ENCODE measurements at regions not wholly inside any gene's neighbourhood (a gene's known extent, or its start where the extent isn't known, plus 50 kb on each side); places are given as distances from the start of the nearest gene placed in this dataset.
"Not testable (repeated sequence)": the region's sequence is repeated elsewhere in the genome, so short reads cannot be mapped to it uniquely, and the experiment has no call there.

GRCh38 chr3:80709597-80710322, 942.0 kb upstream of the ROBO1 start:
- ATAC-seq; H3K36me3 ChIP-seq (ENCODE audit: control insufficient read depth, insufficient read depth, low read length); H3K27ac ChIP-seq (ENCODE audit: low read length); H3K4me1 ChIP-seq (ENCODE audit: control insufficient read depth, insufficient read depth, low read length); H3K27me3 ChIP-seq (ENCODE audit: control insufficient read depth, insufficient read depth, low read length); BruUV-seq (replicated peaks); in situ Hi-C loops (cut with HindIII; ENCODE audit: low pct_unique_long_range_greater_than_20kb, low sequenced_read_pairs); POLR2A ChIA-PET; H3K4me3 ChIP-seq (ENCODE audit: low read depth in 2 of 2, low read length in 2 of 2); DNase-seq (ENCODE audit: low read depth, low spot score); intact Hi-C loops (cut with micrococcal nuclease; ENCODE audit: unreplicated experiment); CTCF ChIA-PET; H3K9me3 ChIP-seq (ENCODE audit: control insufficient read depth, insufficient read depth, low read depth, low read length): not testable (repeated sequence)

DNA sequence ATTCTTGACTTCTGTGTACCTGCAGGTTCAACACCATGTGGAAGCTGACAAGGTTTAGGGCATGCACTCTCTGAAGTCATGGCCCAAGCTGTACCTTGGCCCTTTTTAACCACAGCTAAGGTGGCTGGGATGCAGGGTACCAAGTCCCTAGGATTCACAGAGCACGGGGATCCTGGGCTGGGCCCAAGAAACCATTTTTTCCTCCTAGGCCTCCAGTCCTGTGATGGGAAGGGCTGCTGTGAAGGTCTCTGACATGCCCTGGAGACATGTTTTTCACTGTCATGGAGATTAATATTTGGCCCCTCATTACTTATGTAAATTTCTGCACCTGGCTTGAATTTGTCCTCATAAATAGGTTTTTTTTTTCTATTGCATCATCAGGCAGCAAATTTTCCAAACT, 937.5 kb upstream of the ROBO1 start:
- H3K36me3 ChIP-seq (ENCODE audit: control insufficient read depth, insufficient read depth, low read length) = no peaks in the 10 kb centered on the region
- intact Hi-C loops (cut with micrococcal nuclease; ENCODE audit: unreplicated experiment) (no loop called here), in situ Hi-C loops (cut with HindIII; ENCODE audit: low pct_unique_long_range_greater_than_20kb, low sequenced_read_pairs) (no loop called here)
- ATAC-seq = no peak
- no peak overlapping the region for H3K27ac ChIP-seq (ENCODE audit: low read length)
- CTCF ChIA-PET = no interaction called here
- DNase-seq (ENCODE audit: low read depth, low spot score) = no peak
- no peak overlapping the region for H3K4me3 ChIP-seq (ENCODE audit: low read depth in 2 of 2, low read length in 2 of 2)
- no peaks in the 10 kb centered on the region for H3K27me3 ChIP-seq (ENCODE audit: control insufficient read depth, insufficient read depth, low read length)
- H3K4me1 ChIP-seq (ENCODE audit: control insufficient read depth, insufficient read depth, low read length) = no peaks in the 10 kb centered on the region
- BruUV-seq (replicated peaks) = no TSS peak
- no peaks in the 10 kb centered on the region for H3K9me3 ChIP-seq (ENCODE audit: control insufficient read depth, insufficient read depth, low read depth, low read length)
- TF ChIP-seq POLR2AphosphoS5 (IDR thresholded peaks at IDR 0.05; ENCODE audit: low read depth, low read length) (no peak), SIN3A (IDR thresholded peaks at IDR 0.05; ENCODE audit: borderline replicate concordance, insufficient read depth, low read depth, low read length) (no peak), CTCF (IDR thresholded peaks at IDR 0.05) (no peak), TCF7L2 (IDR thresholded peaks at IDR 0.05; ENCODE audit: low read depth, low read length) (no peak)
- TF ChIP-seq, protein P1, sequence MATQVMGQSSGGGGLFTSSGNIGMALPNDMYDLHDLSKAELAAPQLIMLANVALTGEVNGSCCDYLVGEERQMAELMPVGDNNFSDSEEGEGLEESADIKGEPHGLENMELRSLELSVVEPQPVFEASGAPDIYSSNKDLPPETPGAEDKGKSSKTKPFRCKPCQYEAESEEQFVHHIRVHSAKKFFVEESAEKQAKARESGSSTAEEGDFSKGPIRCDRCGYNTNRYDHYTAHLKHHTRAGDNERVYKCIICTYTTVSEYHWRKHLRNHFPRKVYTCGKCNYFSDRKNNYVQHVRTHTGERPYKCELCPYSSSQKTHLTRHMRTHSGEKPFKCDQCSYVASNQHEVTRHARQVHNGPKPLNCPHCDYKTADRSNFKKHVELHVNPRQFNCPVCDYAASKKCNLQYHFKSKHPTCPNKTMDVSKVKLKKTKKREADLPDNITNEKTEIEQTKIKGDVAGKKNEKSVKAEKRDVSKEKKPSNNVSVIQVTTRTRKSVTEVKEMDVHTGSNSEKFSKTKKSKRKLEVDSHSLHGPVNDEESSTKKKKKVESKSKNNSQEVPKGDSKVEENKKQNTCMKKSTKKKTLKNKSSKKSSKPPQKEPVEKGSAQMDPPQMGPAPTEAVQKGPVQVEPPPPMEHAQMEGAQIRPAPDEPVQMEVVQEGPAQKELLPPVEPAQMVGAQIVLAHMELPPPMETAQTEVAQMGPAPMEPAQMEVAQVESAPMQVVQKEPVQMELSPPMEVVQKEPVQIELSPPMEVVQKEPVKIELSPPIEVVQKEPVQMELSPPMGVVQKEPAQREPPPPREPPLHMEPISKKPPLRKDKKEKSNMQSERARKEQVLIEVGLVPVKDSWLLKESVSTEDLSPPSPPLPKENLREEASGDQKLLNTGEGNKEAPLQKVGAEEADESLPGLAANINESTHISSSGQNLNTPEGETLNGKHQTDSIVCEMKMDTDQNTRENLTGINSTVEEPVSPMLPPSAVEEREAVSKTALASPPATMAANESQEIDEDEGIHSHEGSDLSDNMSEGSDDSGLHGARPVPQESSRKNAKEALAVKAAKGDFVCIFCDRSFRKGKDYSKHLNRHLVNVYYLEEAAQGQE (IDR thresholded peaks at IDR 0.05; ENCODE audit: insufficient read depth in 1 of 2, low read depth in 2 of 2, low read length in 1 of 2) = no peak
- POLR2A ChIA-PET = no interaction called here

DNA sequence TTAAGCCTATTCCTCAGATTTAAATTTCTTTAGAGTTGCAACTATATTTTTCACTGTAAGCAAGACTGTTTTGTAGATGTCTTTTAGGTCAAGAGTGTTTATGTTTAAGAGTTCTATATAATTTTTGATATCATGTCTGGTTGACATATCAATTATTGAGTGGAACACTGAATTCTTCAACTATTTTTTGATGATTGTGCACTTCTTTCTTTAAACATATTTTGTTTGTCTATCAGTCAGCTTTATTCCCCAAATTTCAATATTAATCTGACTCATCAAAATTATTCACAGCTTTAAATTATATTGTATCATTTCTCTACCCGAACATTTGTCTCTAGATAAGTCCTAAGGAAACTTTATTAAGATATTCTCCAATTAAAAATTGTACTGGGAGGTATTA, 933.6 kb upstream of the ROBO1 start:
- Histone ChIP-seq H3K4me1 (ENCODE audit: control insufficient read depth, insufficient read depth, low read length) (no peaks in the 10 kb centered on the region), H3K27ac (ENCODE audit: low read length) (no peak overlapping the region), H3K27me3 (ENCODE audit: control insufficient read depth, insufficient read depth, low read length) (no peaks in the 10 kb centered on the region), H3K36me3 (ENCODE audit: control insufficient read depth, insufficient read depth, low read length) (no peaks in the 10 kb centered on the region), H3K9me3 (ENCODE audit: control insufficient read depth, insufficient read depth, low read depth, low read length) (no peaks in the 10 kb centered on the region), H3K4me3 (ENCODE audit: low read depth in 2 of 2, low read length in 2 of 2) (no peak overlapping the region)
- intact Hi-C loops (cut with micrococcal nuclease; ENCODE audit: unreplicated experiment) = no loop called here
- TF ChIP-seq CTCF (IDR thresholded peaks at IDR 0.05) (no peak), TCF7L2 (IDR thresholded peaks at IDR 0.05; ENCODE audit: low read depth, low read length) (no peak), SIN3A (IDR thresholded peaks at IDR 0.05; ENCODE audit: borderline replicate concordance, insufficient read depth, low read depth, low read length) (no peak), POLR2AphosphoS5 (IDR thresholded peaks at IDR 0.05; ENCODE audit: low read depth, low read length) (no peak)
- TF ChIP-seq, protein P1 (IDR thresholded peaks at IDR 0.05; ENCODE audit: insufficient read depth in 1 of 2, low read depth in 2 of 2, low read length in 1 of 2) = no peak
- no peak for ATAC-seq
- ChIA-PET POLR2A (no interaction called here), CTCF (no interaction called here)
- no peak for DNase-seq (ENCODE audit: low read depth, low spot score)
- in situ Hi-C loops (cut with HindIII; ENCODE audit: low pct_unique_long_range_greater_than_20kb, low sequenced_read_pairs) = no loop called here
- no TSS peak for BruUV-seq (replicated peaks)

All from Panc1 (cell line).